Breast epithelium (tissue), 4 donors: ENCODE measurements at regions not wholly inside any gene's neighbourhood (a gene's known extent, or its start where the extent isn't known, plus 50 kb on each side); places are given as distances from the start of the nearest gene placed in this dataset.

Experiments used
- DNase-seq, 2 donors: peaks; one replicate each; pipeline ENCODE4 v3.0.0-alpha.2; 2019; ENCODE audit warnings: low spot score in 2 of 2
- H3K27ac ChIP-seq, 2 donors: fragments of 200-600 bp; sonication (generic) in 1 of 2; one replicate each; pipeline ENCODE4 v1.5.1; 2016 to 2019; ENCODE audit warnings: mild to moderate bottlenecking in 1 of 2
- H3K27me3 ChIP-seq, 2 donors: fragments of 200-600 bp; sonication (generic) in 1 of 2; one replicate each; pipeline versions ENCODE4 v1.5.1 to v1.6.0; 2017 to 2019; ENCODE audit warnings: control low read depth in 1 of 2, mild to moderate bottlenecking in 1 of 2
- H3K36me3 ChIP-seq: fragments of 200-600 bp; one replicate; pipeline ENCODE4 v1.5.1; 2019
- H3K4me1 ChIP-seq, 2 donors: fragments of 200-600 bp; sonication (generic); one replicate each; pipeline ENCODE4 v1.5.1; 2016 to 2019; ENCODE audit warnings: control low read depth in 1 of 2
- H3K4me3 ChIP-seq, 3 donors: fragments of 200-600 bp; sonication (generic); 1 replicate in 2 of 3; 2 replicates in 1 of 3; pipeline ENCODE4 v1.5.1; 2016 to 2019; ENCODE audit warnings: mild to moderate bottlenecking in 3 of 3, moderate library complexity in 2 of 3
- H3K9me3 ChIP-seq, 2 donors: fragments of 200-600 bp; sonication (generic) in 1 of 2; one replicate each; pipeline ENCODE4 v1.5.1; 2016 to 2019; ENCODE audit warnings: control low read depth in 1 of 2
- CTCF ChIP-seq, 3 donors: fragments of 450-650 bp; IDR thresholded peaks; one replicate each; pipeline ENCODE4 v1.5.1; 2016 to 2017; ENCODE audit warnings: antibody characterized with exemption in 3 of 3, mild to moderate bottlenecking in 3 of 3, moderate library complexity in 3 of 3
- POLR2A ChIP-seq: fragments of 450-650 bp; IDR thresholded peaks from one replicate; pipeline ENCODE4 v1.6.1; 2016; ENCODE audit warnings: antibody characterized with exemption, mild to moderate bottlenecking, moderate library complexity
- POLR2AphosphoS5 ChIP-seq, 3 donors: sonication (generic); formaldehyde crosslinking; IDR thresholded peaks; one replicate each; pipeline ENCODE4 v1.6.1; 2017; ENCODE audit warnings: antibody characterized with exemption in 3 of 3
- intact Hi-C: fragments of 100-400 bp; cut with DNase I; formaldehyde crosslinking; loops from one replicate; pipeline ENCODE4 v1.15.1; 2023; ENCODE audit warnings: low total_unique reads

DNA sequence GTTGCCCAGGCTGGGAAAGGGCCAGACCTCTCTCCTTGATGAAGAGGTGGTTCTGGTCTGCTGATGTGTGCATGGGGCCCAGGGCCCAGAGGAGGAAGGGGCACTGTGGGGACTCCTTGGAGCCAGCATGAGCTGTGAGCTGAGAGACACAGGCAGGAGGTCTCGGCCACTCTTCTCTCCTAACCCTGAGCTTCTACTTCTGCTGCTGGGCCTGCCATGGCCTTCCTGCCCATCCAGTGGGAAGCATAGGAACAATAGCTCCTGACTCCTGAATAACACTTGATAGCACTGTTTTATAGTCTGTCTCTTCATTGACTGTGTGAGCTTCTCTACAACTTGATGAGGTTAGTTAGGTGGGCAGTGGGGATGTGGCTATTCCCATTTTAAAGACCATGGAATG is 181.1 kb downstream of the UTP18 start:
- H3K27ac ChIP-seq = no peak overlapping the region
- H3K36me3 ChIP-seq = no peaks in the 10 kb centered on the region
- intact Hi-C loops = no loop called here
- no peaks in the 10 kb centered on the region for H3K27me3 ChIP-seq
- no peak for DNase-seq
- H3K4me3 ChIP-seq = no peak overlapping the region
- no peaks in the 10 kb centered on the region for H3K9me3 ChIP-seq
- no peaks in the 10 kb centered on the region for H3K4me1 ChIP-seq
- TF ChIP-seq POLR2A = no peak
- no peak for TF ChIP-seq POLR2AphosphoS5 (IDR thresholded peaks at IDR 0.05)
- no peak for TF ChIP-seq CTCF (IDR thresholded peaks at IDR 0.05)

GRCh38 chr17:51442088-51442865 is 181.9 kb downstream of the UTP18 start:
- no peaks in the 10 kb centered on the region for H3K9me3 ChIP-seq
- H3K4me1 ChIP-seq = no peaks in the 10 kb centered on the region
- intact Hi-C loops = no loop called here
- no peak overlapping the region for H3K4me3 ChIP-seq
- H3K27ac ChIP-seq = no peak overlapping the region
- H3K27me3 ChIP-seq = no peaks in the 10 kb centered on the region
- no peaks in the 10 kb centered on the region for H3K36me3 ChIP-seq
- TF ChIP-seq POLR2AphosphoS5 (IDR thresholded peaks at IDR 0.05) (no peak), CTCF (IDR thresholded peaks at IDR 0.05) (no peak), POLR2A (no peak)
- DNase-seq = no peak

- H3K9me3 ChIP-seq = no peaks in the 10 kb centered on the region
- no peaks in the 10 kb centered on the region for H3K27me3 ChIP-seq
- no peaks in the 10 kb centered on the region for H3K36me3 ChIP-seq
- H3K4me1 ChIP-seq = no peaks in the 10 kb centered on the region
- intact Hi-C loops = no loop called here
- H3K27ac ChIP-seq = no peak overlapping the region
- TF ChIP-seq POLR2A (no peak), POLR2AphosphoS5 (IDR thresholded peaks at IDR 0.05) (no peak), CTCF (IDR thresholded peaks at IDR 0.05) (no peak)
- H3K4me3 ChIP-seq = no peak overlapping the region
- no peak for DNase-seq
Measured at GRCh38 chr17:51443646-51444045, 183.3 kb downstream of the UTP18 start.

- Histone ChIP-seq H3K27me3 (no peaks in the 10 kb centered on the region), H3K27ac (no peak overlapping the region), H3K36me3 (no peaks in the 10 kb centered on the region), H3K4me3 (no peak overlapping the region), H3K9me3 (no peaks in the 10 kb centered on the region), H3K4me1 (no peaks in the 10 kb centered on the region)
- TF ChIP-seq CTCF (IDR thresholded peaks at IDR 0.05) = no peak
- TF ChIP-seq POLR2A = no peak
- no peak for TF ChIP-seq POLR2AphosphoS5 (IDR thresholded peaks at IDR 0.05)
- DNase-seq = no peak
- intact Hi-C loops = no loop called here
Measured at GRCh38 chr17:51445946-51446345, 185.6 kb downstream of the UTP18 start.

- Histone ChIP-seq H3K36me3 (no peaks in the 10 kb centered on the region), H3K27ac (no peak overlapping the region), H3K4me3 (no peak overlapping the region), H3K27me3 (no peaks in the 10 kb centered on the region), H3K9me3 (no peaks in the 10 kb centered on the region), H3K4me1 (no peaks in the 10 kb centered on the region)
- no peak for DNase-seq
- intact Hi-C loops = no loop called here
- TF ChIP-seq POLR2AphosphoS5 (IDR thresholded peaks at IDR 0.05) (no peak), CTCF (IDR thresholded peaks at IDR 0.05) (no peak), POLR2A (no peak)
Measured at GRCh38 chr17:51454456-51454978, 194.2 kb downstream of the UTP18 start.
